NT2/D1 (cell line): ENCODE measurements at regions not wholly inside any gene's neighbourhood (a gene's known extent, or its start where the extent isn't known, plus 50 kb on each side); places are given as distances from the start of the nearest gene placed in this dataset.

ENCODE experiments used
- DNase-seq: peaks from one replicate; pipeline ENCODE4 v3.0.0-alpha.2; 2011; ENCODE audit warnings: low read depth, low spot score
- H3K27me3 ChIP-seq: 2 replicates; pipeline ENCODE4 v1.6.0; 2011; ENCODE audit warnings: mild to moderate bottlenecking; ENCODE audit not compliant: insufficient read length, insufficient read depth
- H3K36me3 ChIP-seq: 2 replicates; pipeline ENCODE4 v1.6.1; 2011; ENCODE audit warnings: mild to moderate bottlenecking, low read length, mixed read lengths; ENCODE audit not compliant: insufficient read depth, insufficient read length
- H3K4me1 ChIP-seq: 2 replicates; pipeline ENCODE4 v1.5.1; 2011; ENCODE audit not compliant: insufficient read depth, insufficient read length
- H3K4me3 ChIP-seq: 2 replicates; pipeline ENCODE4 v1.5.1; 2011; ENCODE audit warnings: low read depth; ENCODE audit not compliant: insufficient read length
- H3K9ac ChIP-seq: 2 replicates; pipeline ENCODE4 v1.6.0; 2011; ENCODE audit warnings: low read depth; ENCODE audit not compliant: insufficient read length
- H3K9me3 ChIP-seq: 2 replicates; pipeline ENCODE4 v1.5.1; 2011; ENCODE audit warnings: mild to moderate bottlenecking, low read length; ENCODE audit not compliant: insufficient read depth
- SUZ12 ChIP-seq: IDR thresholded peaks from 2 replicates; pipeline ENCODE4 v1.6.1; 2011; ENCODE audit not compliant: insufficient read length, insufficient read depth; ENCODE audit errors: extremely low read depth
- YY1 ChIP-seq: IDR thresholded peaks from 2 replicates; pipeline ENCODE4 v1.6.1; 2011; ENCODE audit not compliant: insufficient read length, insufficient read depth
- ZNF274 ChIP-seq: IDR thresholded peaks from 2 replicates; pipeline ENCODE4 v1.6.1; 2011; ENCODE audit warnings: mild to moderate bottlenecking, low read depth, low read length

DNA sequence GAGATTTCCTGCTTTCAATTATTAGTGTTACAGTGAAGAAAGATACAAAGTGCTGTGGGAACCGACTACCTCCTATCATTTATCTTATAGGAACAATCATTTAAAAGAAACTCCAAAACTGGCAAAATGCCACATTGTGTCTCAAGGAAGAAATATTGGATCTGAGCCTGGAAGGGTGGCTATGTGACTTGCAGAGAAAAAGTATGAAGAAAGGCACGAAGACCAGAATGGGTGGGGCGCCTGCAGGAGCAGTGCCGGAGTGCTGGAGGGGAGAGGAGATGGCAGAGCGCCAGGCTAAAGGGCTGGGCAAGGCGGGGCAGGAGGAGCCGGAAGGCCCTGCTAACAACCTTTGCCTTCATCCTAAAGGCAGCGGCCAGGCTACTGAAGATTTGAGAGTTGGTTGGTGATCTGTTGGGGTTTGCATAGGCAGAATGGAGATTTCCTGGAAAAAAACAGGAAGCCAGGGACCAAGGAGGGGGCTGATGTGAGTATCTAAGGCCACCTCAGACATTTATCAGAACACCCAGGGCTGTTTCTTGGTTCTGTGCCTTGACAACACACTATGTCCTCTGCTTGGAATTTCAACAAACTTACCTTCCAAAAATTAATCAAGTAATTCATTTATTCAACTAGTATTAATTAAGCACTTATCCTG lies 125.6 kb downstream of the MAFB start:
- DNase-seq: no peak
- no peaks in the 10 kb centered on the region for H3K9me3 ChIP-seq
- no peaks in the 10 kb centered on the region for H3K27me3 ChIP-seq
- H3K4me1 ChIP-seq: no peaks in the 10 kb centered on the region
- TF ChIP-seq SUZ12 (no peak), ZNF274 (no peak), YY1 (no peak)
- no peak overlapping the region for H3K4me3 ChIP-seq
- no peaks in the 10 kb centered on the region for H3K36me3 ChIP-seq
- H3K9ac ChIP-seq: no peak overlapping the region

DNA sequence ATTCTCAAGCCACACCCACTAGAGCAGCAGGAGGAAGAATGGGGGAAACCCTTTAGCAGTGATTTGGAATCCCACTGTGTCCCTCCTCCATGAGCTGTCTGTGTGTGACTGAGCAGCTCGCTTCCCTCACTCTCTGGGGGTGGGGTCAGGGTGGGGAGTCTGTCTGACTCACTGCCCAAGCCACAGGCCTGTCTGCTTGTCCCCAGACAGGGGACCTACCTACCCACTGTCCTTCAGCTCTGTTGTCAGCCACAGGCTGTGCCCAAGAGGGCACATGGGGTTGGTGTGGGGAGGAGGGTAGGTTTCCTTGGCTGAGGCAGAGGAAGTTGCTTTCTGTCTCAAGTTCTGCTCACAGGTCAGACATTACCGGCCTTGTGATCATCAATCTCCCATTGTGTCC lies 127.0 kb downstream of the MAFB start:
- H3K4me3 ChIP-seq: no peak overlapping the region
- H3K4me1 ChIP-seq: no peaks in the 10 kb centered on the region
- H3K9me3 ChIP-seq: no peaks in the 10 kb centered on the region
- H3K9ac ChIP-seq: no peak overlapping the region
- TF ChIP-seq ZNF274 (no peak), SUZ12 (no peak), YY1 (no peak)
- H3K36me3 ChIP-seq: no peaks in the 10 kb centered on the region
- DNase-seq: no peak
- no peaks in the 10 kb centered on the region for H3K27me3 ChIP-seq

DNA sequence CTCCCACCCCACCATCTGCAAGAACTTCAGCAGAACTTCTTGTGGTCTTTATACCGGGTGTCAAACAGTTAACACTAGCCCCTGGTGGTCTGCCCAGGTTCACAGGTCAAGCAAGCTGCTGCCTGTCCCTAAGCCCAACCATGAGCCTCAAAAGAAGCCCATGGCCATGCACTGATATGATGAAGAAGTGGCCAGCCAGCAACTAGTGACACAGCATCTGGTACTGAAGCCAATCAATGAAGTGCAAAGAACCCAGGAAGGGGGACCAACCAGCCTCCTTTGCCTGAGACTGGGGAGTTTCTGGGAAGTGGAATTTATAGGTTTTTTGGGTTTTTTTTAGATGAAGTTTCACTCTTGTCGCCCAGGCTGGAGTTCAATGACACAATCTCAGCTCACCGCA lies 127.8 kb downstream of the MAFB start:
- Histone ChIP-seq H3K27me3 (no peaks in the 10 kb centered on the region), H3K4me3 (no peak overlapping the region), H3K9me3 (no peaks in the 10 kb centered on the region), H3K9ac (no peak overlapping the region), H3K4me1 (no peaks in the 10 kb centered on the region), H3K36me3 (no peaks in the 10 kb centered on the region)
- TF ChIP-seq ZNF274: no peak
- no peak for TF ChIP-seq YY1
- TF ChIP-seq SUZ12: no peak
- no peak for DNase-seq

DNA sequence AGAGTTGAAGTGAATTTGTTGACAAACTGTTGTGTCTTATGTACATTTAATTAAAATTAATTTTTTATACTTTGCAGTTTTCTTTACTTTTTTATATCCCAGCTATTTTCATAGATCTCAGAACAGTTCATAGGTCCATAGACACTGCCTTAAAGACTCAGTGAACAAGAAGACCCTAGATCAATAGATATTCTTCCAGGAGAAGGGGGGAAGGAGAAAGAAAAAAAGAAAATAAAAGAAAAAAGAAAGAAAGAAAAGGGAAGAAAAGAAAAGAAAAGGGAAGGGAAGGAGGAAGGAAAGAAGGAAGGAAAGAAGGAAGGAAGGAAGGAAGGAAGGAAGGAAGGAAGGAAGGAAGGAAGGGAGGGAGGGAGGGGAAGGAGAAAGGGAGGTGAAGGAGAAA lies 130.8 kb downstream of the MAFB start:
- Histone ChIP-seq H3K4me1 (no peaks in the 10 kb centered on the region), H3K36me3 (no peaks in the 10 kb centered on the region), H3K9me3 (no peaks in the 10 kb centered on the region), H3K27me3 (no peaks in the 10 kb centered on the region), H3K4me3 (no peak overlapping the region), H3K9ac (no peak overlapping the region)
- DNase-seq: no peak
- TF ChIP-seq YY1 (no peak), SUZ12 (no peak), ZNF274 (no peak)

DNA sequence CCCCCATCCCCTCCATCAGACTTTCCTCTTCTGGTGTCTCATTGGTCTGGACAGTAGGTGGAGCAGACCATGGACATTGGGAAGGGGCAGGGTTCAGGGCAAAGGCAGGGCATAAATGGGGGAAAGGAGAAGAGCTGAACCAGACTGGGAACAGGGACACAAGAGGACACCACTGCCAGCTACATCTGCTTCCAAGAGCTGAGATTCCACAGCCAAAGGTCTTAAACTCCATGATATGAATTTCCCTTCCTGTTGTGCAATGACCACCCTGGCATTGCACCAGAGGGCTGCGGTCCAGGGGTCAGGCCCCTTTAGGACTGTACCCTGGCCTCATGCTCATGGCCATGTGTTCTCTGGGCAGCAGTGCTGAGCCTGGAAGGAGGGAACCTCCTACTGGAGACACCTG lies 137.9 kb downstream of the MAFB start:
- DNase-seq: no peak
- Histone ChIP-seq H3K36me3 (no peaks in the 10 kb centered on the region), H3K27me3 (no peaks in the 10 kb centered on the region), H3K9me3 (no peaks in the 10 kb centered on the region), H3K9ac (no peak overlapping the region), H3K4me1 (no peaks in the 10 kb centered on the region), H3K4me3 (no peak overlapping the region)
- TF ChIP-seq SUZ12 (no peak), ZNF274 (no peak), YY1 (no peak)

DNA sequence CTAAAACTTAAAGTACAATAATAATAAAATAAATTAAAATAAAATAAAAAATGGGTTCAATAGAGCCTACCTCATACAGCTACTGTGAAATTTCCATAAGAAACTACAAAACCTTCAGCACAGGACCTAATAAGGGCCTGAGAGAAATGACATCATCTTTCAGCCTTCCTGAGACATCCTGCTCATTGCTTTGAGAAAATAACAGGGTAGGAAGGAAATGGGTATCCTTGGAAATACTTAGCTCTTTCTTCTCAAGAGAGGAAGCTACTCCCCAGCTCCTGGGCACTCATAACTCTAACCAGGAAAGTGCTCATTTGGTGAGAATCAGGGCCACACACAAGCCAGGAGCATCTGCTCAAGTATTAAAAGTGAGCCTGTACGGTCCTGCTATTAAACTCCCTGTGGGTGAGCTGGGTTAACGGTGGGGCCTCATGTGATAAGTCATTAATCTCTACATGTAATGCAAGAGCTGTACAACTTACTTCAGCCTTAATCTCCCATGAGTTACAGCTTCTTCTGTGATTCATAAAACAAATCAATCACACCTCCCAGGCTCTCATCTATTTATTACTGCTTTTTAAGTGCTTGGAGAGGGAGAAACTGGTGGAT lies 141.4 kb downstream of the MAFB start:
- no peak overlapping the region for H3K9ac ChIP-seq
- H3K36me3 ChIP-seq: no peaks in the 10 kb centered on the region
- H3K4me3 ChIP-seq: no peak overlapping the region
- no peaks in the 10 kb centered on the region for H3K9me3 ChIP-seq
- no peak for DNase-seq
- TF ChIP-seq SUZ12 (no peak), ZNF274 (no peak), YY1 (no peak)
- no peaks in the 10 kb centered on the region for H3K4me1 ChIP-seq
- no peaks in the 10 kb centered on the region for H3K27me3 ChIP-seq

DNA sequence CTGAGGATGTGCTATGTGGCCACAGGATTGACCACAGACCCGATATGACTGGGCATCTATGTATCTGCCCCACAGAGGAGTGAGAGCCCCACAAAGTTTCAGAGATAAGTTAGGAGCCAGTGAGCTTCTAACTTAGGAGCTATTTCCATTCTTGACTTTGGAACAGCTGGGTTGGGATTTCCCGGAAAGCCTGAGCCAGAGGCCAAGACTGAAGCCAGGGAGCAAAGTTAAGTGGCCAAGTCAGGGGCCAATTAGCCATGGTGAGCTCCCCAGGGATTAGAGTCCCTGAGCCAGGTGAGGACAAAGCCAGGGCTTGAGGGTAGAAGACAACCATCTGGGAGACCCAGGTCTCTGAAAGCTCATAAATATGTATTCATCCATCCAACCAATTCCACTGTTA lies 143.6 kb downstream of the MAFB start:
- no peak overlapping the region for H3K9ac ChIP-seq
- H3K9me3 ChIP-seq: no peaks in the 10 kb centered on the region
- no peak overlapping the region for H3K4me3 ChIP-seq
- no peaks in the 10 kb centered on the region for H3K27me3 ChIP-seq
- no peaks in the 10 kb centered on the region for H3K4me1 ChIP-seq
- no peak for DNase-seq
- H3K36me3 ChIP-seq: no peaks in the 10 kb centered on the region
- TF ChIP-seq ZNF274: no peak
- no peak for TF ChIP-seq SUZ12
- TF ChIP-seq YY1: no peak
